HCT116 (cell line): ENCODE measurements at regions not wholly inside any gene's neighbourhood (a gene's known extent, or its start where the extent isn't known, plus 50 kb on each side); places are given as distances from the start of the nearest gene placed in this dataset.

ENCODE experiments used
- POLR2A ChIP-seq: IDR thresholded peaks from 2 replicates; pipeline ENCODE4 v1.7.0; 2011; ENCODE audit warnings: borderline replicate concordance; ENCODE audit not compliant: insufficient read depth, insufficient read length; ENCODE audit errors: extremely low read depth
- TF ChIP-seq, protein P1 (sequence below), 3 experiments: fragments of 200-600 bp in 1 of 3; sonication (generic) in 1 of 3; IDR thresholded peaks in 2 of 3; conservative IDR thresholded peaks in 1 of 3; 2 replicates each; pipeline ENCODE4 v1.5.1; 2012 to 2017; ENCODE audit warnings: low read depth in 2 of 3, low read length in 2 of 3, antibody characterized with exemption in 1 of 3, borderline replicate concordance in 1 of 3, control low read depth in 1 of 3, mild to moderate bottlenecking in 1 of 3, mixed read lengths in 1 of 3, mixed run types in 1 of 3, moderate library complexity in 1 of 3; ENCODE audit not compliant: insufficient read depth in 1 of 3

- TF ChIP-seq POLR2A, result no peak
- TF ChIP-seq, protein P1, sequence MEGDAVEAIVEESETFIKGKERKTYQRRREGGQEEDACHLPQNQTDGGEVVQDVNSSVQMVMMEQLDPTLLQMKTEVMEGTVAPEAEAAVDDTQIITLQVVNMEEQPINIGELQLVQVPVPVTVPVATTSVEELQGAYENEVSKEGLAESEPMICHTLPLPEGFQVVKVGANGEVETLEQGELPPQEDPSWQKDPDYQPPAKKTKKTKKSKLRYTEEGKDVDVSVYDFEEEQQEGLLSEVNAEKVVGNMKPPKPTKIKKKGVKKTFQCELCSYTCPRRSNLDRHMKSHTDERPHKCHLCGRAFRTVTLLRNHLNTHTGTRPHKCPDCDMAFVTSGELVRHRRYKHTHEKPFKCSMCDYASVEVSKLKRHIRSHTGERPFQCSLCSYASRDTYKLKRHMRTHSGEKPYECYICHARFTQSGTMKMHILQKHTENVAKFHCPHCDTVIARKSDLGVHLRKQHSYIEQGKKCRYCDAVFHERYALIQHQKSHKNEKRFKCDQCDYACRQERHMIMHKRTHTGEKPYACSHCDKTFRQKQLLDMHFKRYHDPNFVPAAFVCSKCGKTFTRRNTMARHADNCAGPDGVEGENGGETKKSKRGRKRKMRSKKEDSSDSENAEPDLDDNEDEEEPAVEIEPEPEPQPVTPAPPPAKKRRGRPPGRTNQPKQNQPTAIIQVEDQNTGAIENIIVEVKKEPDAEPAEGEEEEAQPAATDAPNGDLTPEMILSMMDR (IDR thresholded peaks at IDR 0.05 in 2 of 3, conservative IDR thresholded peaks at IDR 0.05 in 1 of 3; ENCODE audit: borderline replicate concordance in 1 of 3, insufficient read depth in 1 of 3, low read depth in 2 of 3, low read length in 2 of 3), result no peak
These were observed 425.0 kb downstream of the GBE1 start for GRCh38 chr3:81336470-81336869.
